GM11168 (cell line): ENCODE measurements at regions not wholly inside any gene's neighbourhood (a gene's known extent, or its start where the extent isn't known, plus 50 kb on each side); places are given as distances from the start of the nearest gene placed in this dataset.
"Not testable (repeated sequence)": the region's sequence is repeated elsewhere in the genome, so short reads cannot be mapped to it uniquely, and the experiment has no call there.

Source experiments
- in situ Hi-C: fragments of 300-500 bp; cut with MboI; formaldehyde crosslinking; loops from one replicate; pipeline ENCODE4 v1.12.0; 2022; ENCODE audit warnings: low sequenced_read_pairs; ENCODE audit not compliant: unreplicated experiment

- in situ Hi-C loops = not testable (repeated sequence)
Measured at GRCh38 chr13:63821785-63822184, 2406.1 kb upstream of the PCDH20 start.

DNA sequence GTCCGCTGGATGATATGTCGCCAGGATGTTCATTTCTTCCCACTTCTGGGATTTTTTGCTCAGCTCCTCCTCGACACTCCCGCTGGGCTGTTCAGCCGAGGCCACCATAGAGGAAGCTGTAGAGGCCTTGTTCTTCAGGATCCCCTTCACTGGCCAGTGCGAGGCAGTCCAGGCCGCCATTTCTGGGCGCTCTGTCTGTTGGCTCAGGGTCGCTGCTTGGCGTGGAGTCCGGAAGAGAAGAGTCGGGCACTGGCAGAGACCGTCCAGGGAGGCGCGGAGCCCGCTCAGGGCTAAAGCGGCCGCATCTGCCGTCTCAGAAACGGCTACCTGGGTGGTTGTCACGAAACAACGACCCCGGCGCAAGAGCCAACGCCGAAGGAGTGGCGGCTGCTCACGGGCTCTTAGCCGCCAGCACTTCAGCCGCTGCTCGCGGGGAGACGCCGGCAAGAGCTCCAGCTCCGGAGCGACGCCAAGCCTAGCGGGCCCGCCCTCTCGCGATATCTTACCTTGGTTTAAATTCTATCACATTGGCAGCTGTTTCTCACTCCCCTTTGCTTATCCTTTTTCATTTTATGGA, 2395.9 kb upstream of the PCDH20 start:
- in situ Hi-C loops = not testable (repeated sequence)

DNA sequence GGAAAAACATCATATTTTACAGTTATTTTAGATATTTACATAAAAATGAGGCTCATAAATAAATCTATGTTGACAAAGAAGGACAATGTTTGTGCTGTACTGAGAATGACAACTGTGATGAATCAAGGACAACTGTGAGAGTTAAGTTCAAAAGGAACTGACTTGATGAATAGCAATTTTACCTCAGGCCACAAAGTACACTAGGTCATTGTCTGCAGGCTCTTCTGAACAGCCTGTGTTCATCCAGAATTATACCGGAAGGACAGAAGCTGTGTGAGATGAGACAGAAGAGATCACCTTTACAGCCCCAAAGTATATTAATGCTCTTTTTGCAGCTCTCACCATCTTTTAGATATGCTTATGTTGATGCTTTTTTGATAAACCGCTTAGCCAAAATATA, 2375.5 kb upstream of the PCDH20 start:
- in situ Hi-C loops = not testable (repeated sequence)

GRCh38 chr13:63774133-63774532, 2358.5 kb upstream of the PCDH20 start:
- in situ Hi-C loops = no loop called here

DNA sequence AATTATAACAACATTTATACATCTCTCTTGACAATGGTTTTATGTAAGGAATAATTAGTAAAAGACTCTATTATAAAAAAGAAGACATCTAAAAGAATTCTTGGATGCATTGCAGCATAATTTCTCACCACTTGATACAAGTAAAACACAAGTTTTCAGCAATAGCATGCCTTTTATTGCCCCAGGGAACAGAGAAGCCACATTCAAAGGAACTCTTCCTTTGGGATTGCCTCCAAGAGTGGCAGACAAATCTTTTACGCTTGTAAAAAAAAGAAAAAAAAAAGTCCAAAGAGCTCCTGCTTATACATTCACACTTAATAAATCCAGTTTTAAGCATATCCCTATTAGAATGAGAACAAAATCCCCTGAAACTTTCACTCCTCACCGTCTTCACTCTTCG, 2357.8 kb upstream of the PCDH20 start:
- in situ Hi-C loops = no loop called here

DNA sequence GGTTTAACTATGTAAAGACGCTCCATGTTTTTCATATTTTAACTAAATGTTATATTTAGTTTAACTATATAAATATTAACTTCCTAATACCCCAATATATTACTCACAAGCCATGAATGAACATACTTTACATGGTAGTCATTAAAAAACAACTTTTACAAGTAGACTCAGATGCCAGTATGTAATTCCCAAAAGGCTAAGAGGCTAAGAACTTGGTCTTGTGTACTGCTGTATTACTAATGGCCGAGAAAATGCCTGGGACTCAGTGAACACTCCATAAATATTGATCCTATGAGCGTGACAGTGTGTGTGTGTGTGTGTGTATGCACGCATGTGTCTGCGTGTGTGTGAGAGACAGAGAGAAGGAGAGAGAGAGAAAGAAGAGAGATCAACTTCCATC, 2342.0 kb upstream of the PCDH20 start:
- in situ Hi-C loops = not testable (repeated sequence)

DNA sequence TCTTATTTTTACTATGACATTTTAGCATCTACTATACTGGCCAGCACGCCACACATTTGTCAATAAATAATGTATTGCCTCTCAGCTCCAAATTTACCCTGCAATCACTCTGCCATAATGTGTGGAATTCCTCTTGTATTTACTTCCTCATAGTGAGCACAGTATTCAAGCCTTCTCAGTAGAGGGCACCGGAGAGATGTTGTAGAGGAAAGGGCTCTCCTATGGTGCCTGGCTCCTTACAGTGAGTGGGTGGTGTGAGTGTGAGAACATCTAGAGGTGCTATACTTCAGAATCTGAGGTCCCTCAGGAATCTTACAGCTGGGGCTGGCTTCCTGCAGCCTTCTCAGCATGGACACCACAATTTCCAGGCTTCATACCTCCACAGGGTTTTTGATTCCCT, 2334.2 kb upstream of the PCDH20 start:
- in situ Hi-C loops = not testable (repeated sequence)

- in situ Hi-C loops = not testable (repeated sequence)
Measured at GRCh38 chr13:63741814-63742101, 2326.1 kb upstream of the PCDH20 start.

GRCh38 chr13:63741029-63741813, 2325.6 kb upstream of the PCDH20 start:
- in situ Hi-C loops = no loop called here

GRCh38 chr13:63739112-63739735, 2323.6 kb upstream of the PCDH20 start:
- in situ Hi-C loops = not testable (repeated sequence)

GRCh38 chr13:63737418-63737817, 2321.8 kb upstream of the PCDH20 start:
- in situ Hi-C loops = no loop called here

DNA sequence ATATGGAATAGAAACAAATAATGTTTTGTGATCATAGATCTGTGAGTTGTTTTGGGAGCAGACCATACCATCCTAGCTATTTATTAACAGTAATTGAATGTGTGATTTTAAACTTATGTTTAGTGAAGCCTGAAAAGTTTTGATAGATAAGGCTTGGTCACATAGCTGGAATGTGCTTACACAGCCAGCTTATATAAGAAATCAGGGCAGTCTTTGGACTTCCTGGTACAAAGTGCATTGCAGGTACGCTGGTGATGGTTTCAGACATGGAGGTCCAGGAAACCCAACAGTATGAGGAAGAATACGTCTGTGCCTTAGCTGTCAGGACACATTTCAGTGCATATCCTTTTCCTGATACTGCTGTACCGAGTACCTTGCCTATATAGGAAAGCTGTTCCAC, 2316.2 kb upstream of the PCDH20 start:
- in situ Hi-C loops = no loop called here

DNA sequence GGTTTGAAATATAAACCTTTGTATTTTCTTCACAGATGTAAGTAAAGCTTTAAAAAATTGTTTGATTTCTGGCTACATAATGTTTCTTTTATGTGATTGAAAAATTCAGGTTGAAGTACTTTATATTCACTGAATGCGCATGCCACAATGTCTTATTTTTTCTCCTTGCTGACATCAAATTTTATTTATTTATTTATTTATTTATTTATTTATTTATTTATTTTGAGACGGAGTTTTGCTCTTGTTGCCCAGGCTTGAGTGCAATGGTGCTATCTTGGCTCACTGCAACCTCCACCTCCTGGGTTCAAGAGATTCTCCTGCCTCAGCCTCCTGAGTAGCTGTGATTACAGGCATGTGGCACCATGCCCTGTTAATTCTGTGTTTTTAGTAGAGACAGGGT, 2296.5 kb upstream of the PCDH20 start:
- in situ Hi-C loops = not testable (repeated sequence)

GRCh38 chr13:63706751-63707150, 2291.1 kb upstream of the PCDH20 start:
- in situ Hi-C loops = no loop called here

DNA sequence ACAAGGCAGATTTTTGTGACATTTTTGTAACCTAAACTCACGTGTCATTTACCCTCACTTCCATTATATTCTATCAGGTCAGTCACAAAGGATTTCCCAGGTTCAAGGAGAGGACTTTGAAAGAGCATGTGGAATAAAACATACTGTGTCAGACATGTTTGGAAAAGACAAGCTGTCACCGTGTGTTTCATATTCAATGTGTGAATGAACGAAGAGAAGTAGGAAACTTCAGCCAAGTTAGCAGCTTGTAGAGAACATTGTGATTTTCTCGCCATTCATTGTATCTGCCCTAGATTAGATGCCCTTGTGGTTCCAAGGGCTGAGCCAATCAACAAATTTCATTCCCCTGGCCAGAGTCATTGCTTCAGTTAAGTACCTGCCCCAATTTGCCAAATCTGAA, 2288.9 kb upstream of the PCDH20 start:
- in situ Hi-C loops = no loop called here

GRCh38 chr13:63700350-63700749, 2284.7 kb upstream of the PCDH20 start:
- in situ Hi-C loops = no loop called here

DNA sequence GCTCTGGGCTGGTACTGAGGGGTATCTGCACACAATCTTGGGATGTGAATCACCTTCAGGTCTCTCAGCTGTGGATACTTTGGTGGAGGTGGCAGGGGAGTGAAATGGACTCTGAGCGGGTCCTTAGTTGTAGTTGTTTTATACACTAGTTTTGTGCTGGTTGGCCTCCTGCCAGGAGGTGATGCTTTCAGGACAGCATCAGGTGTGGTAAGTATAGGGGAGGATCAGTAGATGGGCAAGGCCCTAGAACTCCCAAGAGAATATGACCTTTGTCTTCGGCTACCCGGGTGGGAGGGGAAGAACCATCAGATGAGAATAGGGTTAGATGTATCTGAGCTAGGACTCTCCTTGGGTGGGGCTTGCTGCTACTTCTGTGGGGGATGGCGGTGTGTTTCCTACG, 2284.3 kb upstream of the PCDH20 start:
- in situ Hi-C loops = no loop called here

DNA sequence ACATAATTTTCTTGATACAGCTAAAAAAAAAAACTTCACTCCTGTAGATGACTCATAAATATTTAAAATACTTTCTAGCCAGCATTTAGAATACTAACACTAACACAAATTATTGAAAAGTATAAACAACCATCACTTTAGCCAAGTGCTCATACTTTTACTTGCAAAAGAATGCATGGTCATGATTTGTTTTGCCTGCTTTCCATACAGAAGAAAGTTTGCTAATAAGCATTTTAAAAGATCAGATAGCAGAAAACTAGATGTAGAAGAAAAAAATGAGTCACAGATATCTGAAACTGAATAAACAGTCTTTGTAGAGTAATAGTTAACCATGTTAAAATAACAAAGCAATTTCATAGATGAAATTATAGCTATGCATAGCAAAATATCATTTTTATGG, 2280.4 kb upstream of the PCDH20 start:
- in situ Hi-C loops = no loop called here

- in situ Hi-C loops = no loop called here
Measured at GRCh38 chr13:63693696-63694095, 2278.0 kb upstream of the PCDH20 start.

DNA sequence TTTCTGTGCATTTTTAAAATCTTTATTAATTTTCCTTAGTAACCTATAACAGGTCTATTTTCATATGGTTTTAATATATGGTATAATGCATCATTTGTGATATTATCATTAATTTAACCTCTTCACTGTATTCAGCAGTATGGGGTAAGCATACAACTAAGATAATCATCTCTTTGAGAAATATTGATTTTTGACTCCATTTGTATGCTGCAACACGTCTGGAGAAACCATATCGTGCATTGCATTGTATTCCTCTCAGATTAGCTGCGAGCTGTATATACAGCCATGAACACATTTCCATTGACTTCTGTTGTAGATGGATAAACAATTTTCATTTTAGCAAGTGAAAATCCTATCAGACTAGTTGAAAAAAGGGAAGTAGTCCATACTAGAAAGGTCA, 2275.8 kb upstream of the PCDH20 start:
- in situ Hi-C loops = no loop called here

GRCh38 chr13:63690672-63691071, 2275.0 kb upstream of the PCDH20 start:
- in situ Hi-C loops = no loop called here

DNA sequence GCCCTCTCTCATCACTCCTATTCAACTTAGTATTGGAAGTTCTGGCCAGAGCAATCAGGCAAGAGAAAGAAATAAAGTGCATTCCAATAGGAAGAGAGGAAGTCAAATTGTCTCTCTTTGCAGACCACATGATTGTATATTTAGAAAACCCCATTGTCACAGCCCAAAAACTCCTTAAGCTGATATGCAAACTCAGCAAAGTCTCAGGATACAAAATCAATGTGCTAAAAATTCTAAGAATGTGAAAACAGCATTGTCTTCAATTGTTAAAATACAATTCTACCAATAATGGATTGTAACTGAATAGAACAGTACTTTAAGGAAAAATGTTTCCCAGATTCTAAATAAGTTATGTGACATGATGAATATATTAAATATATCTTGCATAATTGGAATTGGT, 2269.2 kb upstream of the PCDH20 start:
- in situ Hi-C loops = no loop called here
